ENCODE measurements at regions not wholly inside any gene's neighbourhood (a gene's known extent, or its start where the extent isn't known, plus 50 kb on each side); places are given as distances from the start of the nearest gene placed in this dataset.

DNA sequence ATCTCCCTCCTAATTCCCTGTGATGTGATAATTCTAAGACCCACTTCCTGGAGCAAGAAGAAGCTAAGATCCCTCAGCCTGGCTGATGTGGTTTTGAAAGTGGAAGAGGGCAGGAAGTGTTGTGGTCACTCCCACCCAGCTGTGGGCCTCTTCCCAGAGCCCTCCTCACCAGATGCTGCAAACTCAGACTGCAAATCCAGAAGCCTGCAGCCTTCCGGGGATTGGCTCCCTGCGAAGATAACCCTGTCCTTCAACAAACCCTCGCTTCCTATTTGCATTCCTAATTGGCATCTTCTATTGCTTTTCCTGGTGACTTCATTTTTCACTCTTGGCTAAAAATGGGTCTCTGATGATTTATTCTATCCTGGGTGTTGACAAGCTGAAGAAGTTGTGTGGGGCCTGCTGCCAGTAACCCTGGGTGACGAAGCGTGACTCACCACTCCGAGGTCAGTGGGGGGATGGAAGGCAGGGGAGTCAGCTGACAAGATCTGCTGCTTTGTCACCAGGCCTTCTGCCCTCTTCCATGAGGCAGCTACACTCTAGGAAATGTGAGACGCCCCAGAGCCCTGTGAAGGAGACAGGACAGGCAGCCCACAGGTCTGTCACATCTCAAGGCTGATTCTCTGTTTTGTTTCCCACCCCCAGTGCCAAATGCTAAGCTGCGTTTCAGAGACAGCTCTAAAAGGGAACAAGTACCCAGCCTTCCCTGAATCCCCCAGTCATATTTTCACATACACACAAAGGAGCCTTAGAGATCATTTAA is 99.7 kb upstream of the LIPC start:
- no peaks in the 10 kb centered on the region for H4K20me1 ChIP-seq (ENCODE audit: insufficient read depth)
- H3K9ac ChIP-seq (ENCODE audit: low read length): peak overlapping the region; percentile 54
- H3K4me1 ChIP-seq (ENCODE audit: control insufficient read depth in 1 of 2, insufficient read depth in 2 of 2, low read length in 2 of 2): peaks cover 43% of the 10 kb centered on the region in 2 experiments
- ChIA-PET CTCF (interaction anchor here (1.3 kb wide), 1 partner anchor 23 kb away, joined by 3 read pairs; no protein-coding TSS in a partner anchor), RAD21 (ENCODE audit: low non-redundant PET in 1 of 2, low total read pairs in 2 of 2, uncharacterized antibody in 2 of 2, unreplicated experiment in 2 of 2) (no interaction called here), POLR2A (interaction anchor here (1.1 to 2.1 kb wide), 4 partner anchors 9 to 418 kb away, joined by 3 to 9 read pairs (median 4); partner anchors contain the start of gene ADAM10)
- H2AFZ ChIP-seq (ENCODE audit: low read depth, low read length, poor library complexity, severe bottlenecking): peak overlapping the region; percentile 20
- H3K4me2 ChIP-seq (ENCODE audit: low read length): peak overlapping the region; percentile 63
- peak overlapping the region; percentile 84 for H3K27ac ChIP-seq (ENCODE audit: low read depth, low read length)
- no peaks in the 10 kb centered on the region for H3K9me3 ChIP-seq (ENCODE audit: control insufficient read depth in 1 of 2, insufficient read depth in 1 of 2, low read depth in 1 of 2, low read length in 2 of 2)
- DNase-seq (ENCODE audit: low read depth, low spot score) (peak; percentile 93), ATAC-seq (peak; percentile 90)
- H3K4me3 ChIP-seq (replicated peaks in 1 of 2; ENCODE audit: low read depth in 1 of 2, low read length in 2 of 2): peak overlapping the region; percentile 3 to 35; a peak in 2 of 4 replicates
- no peaks in the 10 kb centered on the region for H3K79me2 ChIP-seq (ENCODE audit: insufficient read depth, low read length)
- H3K36me3 ChIP-seq (ENCODE audit: control insufficient read depth in 1 of 2, insufficient read depth in 2 of 2, low read length in 2 of 2): no peaks in the 10 kb centered on the region
- no peaks in the 10 kb centered on the region for H3K27me3 ChIP-seq (ENCODE audit: insufficient read depth, low read length)
- intact Hi-C loops (cut with micrococcal nuclease): no loop called here
- TSS peak; percentile 92 for BruUV-seq (replicated peaks)
- no peaks in the 10 kb centered on the region for H3K9me2 ChIP-seq (ENCODE audit: insufficient read depth)
- TF ChIP-seq, protein P1, sequence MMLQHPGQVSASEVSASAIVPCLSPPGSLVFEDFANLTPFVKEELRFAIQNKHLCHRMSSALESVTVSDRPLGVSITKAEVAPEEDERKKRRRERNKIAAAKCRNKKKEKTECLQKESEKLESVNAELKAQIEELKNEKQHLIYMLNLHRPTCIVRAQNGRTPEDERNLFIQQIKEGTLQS (IDR thresholded peaks at IDR 0.05): no peak; the same call in 1 of the 2 replicates
- TF ChIP-seq POLR2AphosphoS5 (IDR thresholded peaks at IDR 0.05; ENCODE audit: low read depth, low read length) (peak; percentile 78; the same call in 1 of the 2 replicates), FOSL1 (IDR thresholded peaks at IDR 0.05; ENCODE audit: low read depth) (peak; percentile 99), CBX3 (IDR thresholded peaks at IDR 0.05; ENCODE audit: low read depth) (peak; percentile 89), JUND (IDR thresholded peaks at IDR 0.05) (peak; percentile 97), ZNF274 (IDR thresholded peaks at IDR 0.05; ENCODE audit: low read depth, low read length) (no peak), SRF (IDR thresholded peaks at IDR 0.05; ENCODE audit: low read depth) (peak; percentile 90), ELF1 (IDR thresholded peaks at IDR 0.05; ENCODE audit: borderline replicate concordance, low read depth) (peak; percentile 51), CEBPB (IDR thresholded peaks at IDR 0.05; ENCODE audit: low read depth) (peak; percentile 74), EGR1 (IDR thresholded peaks at IDR 0.05; ENCODE audit: low read depth) (no peak), EZH2 (IDR thresholded peaks at IDR 0.05) (no peak), SP1 (IDR thresholded peaks at IDR 0.05; ENCODE audit: low read depth) (peak; percentile 96), EZH2phosphoT487 (IDR thresholded peaks at IDR 0.05; ENCODE audit: borderline replicate concordance) (no peak), TCF7L2 (IDR thresholded peaks at IDR 0.05; ENCODE audit: borderline replicate concordance, extremely low read depth, insufficient read depth, insufficient read length) (peak; percentile 50), RAD21 (IDR thresholded peaks at IDR 0.05; ENCODE audit: low read depth) (0 out of 2 replicates have a peak, but pooled peaks have one; percentile 15)
- TF ChIP-seq, protein P2, sequence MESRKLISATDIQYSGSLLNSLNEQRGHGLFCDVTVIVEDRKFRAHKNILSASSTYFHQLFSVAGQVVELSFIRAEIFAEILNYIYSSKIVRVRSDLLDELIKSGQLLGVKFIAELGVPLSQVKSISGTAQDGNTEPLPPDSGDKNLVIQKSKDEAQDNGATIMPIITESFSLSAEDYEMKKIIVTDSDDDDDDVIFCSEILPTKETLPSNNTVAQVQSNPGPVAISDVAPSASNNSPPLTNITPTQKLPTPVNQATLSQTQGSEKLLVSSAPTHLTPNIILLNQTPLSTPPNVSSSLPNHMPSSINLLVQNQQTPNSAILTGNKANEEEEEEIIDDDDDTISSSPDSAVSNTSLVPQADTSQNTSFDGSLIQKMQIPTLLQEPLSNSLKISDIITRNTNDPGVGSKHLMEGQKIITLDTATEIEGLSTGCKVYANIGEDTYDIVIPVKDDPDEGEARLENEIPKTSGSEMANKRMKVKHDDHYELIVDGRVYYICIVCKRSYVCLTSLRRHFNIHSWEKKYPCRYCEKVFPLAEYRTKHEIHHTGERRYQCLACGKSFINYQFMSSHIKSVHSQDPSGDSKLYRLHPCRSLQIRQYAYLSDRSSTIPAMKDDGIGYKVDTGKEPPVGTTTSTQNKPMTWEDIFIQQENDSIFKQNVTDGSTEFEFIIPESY (IDR thresholded peaks at IDR 0.05; ENCODE audit: extremely low read depth, insufficient replicate concordance, low read length): peak; percentile 76
- TF ChIP-seq, protein P3, sequence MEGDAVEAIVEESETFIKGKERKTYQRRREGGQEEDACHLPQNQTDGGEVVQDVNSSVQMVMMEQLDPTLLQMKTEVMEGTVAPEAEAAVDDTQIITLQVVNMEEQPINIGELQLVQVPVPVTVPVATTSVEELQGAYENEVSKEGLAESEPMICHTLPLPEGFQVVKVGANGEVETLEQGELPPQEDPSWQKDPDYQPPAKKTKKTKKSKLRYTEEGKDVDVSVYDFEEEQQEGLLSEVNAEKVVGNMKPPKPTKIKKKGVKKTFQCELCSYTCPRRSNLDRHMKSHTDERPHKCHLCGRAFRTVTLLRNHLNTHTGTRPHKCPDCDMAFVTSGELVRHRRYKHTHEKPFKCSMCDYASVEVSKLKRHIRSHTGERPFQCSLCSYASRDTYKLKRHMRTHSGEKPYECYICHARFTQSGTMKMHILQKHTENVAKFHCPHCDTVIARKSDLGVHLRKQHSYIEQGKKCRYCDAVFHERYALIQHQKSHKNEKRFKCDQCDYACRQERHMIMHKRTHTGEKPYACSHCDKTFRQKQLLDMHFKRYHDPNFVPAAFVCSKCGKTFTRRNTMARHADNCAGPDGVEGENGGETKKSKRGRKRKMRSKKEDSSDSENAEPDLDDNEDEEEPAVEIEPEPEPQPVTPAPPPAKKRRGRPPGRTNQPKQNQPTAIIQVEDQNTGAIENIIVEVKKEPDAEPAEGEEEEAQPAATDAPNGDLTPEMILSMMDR (IDR thresholded peaks at IDR 0.05 in 2 of 3, conservative IDR thresholded peaks at IDR 0.05 in 1 of 3; ENCODE audit: borderline replicate concordance in 1 of 3, insufficient read depth in 1 of 3, low read depth in 2 of 3, low read length in 2 of 3): no peak
- TF ChIP-seq, protein P4, sequence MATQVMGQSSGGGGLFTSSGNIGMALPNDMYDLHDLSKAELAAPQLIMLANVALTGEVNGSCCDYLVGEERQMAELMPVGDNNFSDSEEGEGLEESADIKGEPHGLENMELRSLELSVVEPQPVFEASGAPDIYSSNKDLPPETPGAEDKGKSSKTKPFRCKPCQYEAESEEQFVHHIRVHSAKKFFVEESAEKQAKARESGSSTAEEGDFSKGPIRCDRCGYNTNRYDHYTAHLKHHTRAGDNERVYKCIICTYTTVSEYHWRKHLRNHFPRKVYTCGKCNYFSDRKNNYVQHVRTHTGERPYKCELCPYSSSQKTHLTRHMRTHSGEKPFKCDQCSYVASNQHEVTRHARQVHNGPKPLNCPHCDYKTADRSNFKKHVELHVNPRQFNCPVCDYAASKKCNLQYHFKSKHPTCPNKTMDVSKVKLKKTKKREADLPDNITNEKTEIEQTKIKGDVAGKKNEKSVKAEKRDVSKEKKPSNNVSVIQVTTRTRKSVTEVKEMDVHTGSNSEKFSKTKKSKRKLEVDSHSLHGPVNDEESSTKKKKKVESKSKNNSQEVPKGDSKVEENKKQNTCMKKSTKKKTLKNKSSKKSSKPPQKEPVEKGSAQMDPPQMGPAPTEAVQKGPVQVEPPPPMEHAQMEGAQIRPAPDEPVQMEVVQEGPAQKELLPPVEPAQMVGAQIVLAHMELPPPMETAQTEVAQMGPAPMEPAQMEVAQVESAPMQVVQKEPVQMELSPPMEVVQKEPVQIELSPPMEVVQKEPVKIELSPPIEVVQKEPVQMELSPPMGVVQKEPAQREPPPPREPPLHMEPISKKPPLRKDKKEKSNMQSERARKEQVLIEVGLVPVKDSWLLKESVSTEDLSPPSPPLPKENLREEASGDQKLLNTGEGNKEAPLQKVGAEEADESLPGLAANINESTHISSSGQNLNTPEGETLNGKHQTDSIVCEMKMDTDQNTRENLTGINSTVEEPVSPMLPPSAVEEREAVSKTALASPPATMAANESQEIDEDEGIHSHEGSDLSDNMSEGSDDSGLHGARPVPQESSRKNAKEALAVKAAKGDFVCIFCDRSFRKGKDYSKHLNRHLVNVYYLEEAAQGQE (IDR thresholded peaks at IDR 0.05; ENCODE audit: low read depth): no peak
- TF ChIP-seq, protein P5, sequence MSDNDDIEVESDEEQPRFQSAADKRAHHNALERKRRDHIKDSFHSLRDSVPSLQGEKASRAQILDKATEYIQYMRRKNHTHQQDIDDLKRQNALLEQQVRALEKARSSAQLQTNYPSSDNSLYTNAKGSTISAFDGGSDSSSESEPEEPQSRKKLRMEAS (IDR thresholded peaks at IDR 0.05): peak; percentile 90

Data from HCT116 (cell line).